RWPE1 (cell line): ENCODE measurements at regions not wholly inside any gene's neighbourhood (a gene's known extent, or its start where the extent isn't known, plus 50 kb on each side); places are given as distances from the start of the nearest gene placed in this dataset.

Source experiments
- CTCF ChIA-PET: fragments of 350-600 bp; sonication (Branson Sonifier 250); formaldehyde crosslinking; extraction: SDS; loops from one replicate; lab custom pipeline; 2021; lab: Yijun Ruan, JAX
- POLR2A ChIA-PET: fragments of 400-600 bp; formaldehyde crosslinking; extraction: SDS; loops from one replicate; lab custom pipeline; 2020; ENCODE audit warnings: antibody characterized with exemption; ENCODE audit not compliant: low non-redundant PET; lab: Yijun Ruan, JAX
- DNase-seq: peaks from one replicate; pipeline ENCODE4 v3.0.0; 2012; ENCODE audit warnings: low spot score
- H3K27ac ChIP-seq: fragments of 450-650 bp; 2 replicates; pipeline ENCODE4 v1.5.1; 2017
- TF ChIP-seq, protein P1 (sequence below): fragments of 450-650 bp; conservative IDR thresholded peaks from 2 replicates; pipeline ENCODE4 v1.5.1; 2017; ENCODE audit warnings: low read depth, mild to moderate bottlenecking

DNA sequence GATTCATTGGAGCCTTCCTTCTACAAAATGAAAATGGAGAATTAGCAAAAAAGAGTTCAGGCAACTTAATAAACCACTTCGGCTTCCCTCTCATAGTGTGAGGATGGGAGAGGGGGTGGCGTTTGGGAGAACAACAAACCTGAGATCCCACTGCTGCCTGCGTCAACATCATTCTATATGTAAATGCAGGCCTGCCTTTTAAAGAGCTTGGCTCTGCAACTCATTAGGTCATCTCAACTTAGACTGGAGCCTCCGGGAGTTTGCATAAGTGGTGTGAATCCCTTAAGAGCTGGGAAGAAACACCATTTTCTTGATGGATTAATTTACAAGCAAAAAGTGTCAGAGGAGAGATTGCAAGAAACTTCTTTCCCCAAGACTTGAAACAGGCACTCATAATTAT, 127.6 kb upstream of the DAB1 start:
- ChIA-PET CTCF (no interaction called here), POLR2A (no interaction called here)
- DNase-seq: no peak
- TF ChIP-seq, protein P1, sequence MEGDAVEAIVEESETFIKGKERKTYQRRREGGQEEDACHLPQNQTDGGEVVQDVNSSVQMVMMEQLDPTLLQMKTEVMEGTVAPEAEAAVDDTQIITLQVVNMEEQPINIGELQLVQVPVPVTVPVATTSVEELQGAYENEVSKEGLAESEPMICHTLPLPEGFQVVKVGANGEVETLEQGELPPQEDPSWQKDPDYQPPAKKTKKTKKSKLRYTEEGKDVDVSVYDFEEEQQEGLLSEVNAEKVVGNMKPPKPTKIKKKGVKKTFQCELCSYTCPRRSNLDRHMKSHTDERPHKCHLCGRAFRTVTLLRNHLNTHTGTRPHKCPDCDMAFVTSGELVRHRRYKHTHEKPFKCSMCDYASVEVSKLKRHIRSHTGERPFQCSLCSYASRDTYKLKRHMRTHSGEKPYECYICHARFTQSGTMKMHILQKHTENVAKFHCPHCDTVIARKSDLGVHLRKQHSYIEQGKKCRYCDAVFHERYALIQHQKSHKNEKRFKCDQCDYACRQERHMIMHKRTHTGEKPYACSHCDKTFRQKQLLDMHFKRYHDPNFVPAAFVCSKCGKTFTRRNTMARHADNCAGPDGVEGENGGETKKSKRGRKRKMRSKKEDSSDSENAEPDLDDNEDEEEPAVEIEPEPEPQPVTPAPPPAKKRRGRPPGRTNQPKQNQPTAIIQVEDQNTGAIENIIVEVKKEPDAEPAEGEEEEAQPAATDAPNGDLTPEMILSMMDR: no peak
- H3K27ac ChIP-seq: no peak overlapping the region

DNA sequence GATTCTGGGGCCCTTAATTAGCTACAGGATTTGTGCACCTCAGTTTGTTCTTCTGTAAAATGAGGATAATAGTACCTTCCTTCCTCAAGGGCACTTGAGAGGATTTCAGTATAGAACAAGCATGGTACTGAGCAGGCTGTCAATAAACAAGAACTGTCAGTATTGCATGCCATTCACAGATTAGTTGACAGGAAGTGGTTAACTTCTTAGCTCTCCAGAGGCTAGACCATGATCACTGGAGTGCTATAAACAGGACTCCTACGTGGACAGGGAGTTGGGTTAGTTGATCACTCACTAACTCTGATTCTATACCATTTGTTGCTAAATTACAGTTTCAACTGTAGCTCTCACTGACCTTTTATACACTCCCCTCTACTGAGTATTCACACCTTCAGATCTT, 126.2 kb upstream of the DAB1 start:
- CTCF ChIA-PET: interaction anchor here (0.6 kb wide), 1 partner anchor 390 kb away, joined by 3 read pairs; no protein-coding TSS in a partner anchor
- POLR2A ChIA-PET: no interaction called here
- H3K27ac ChIP-seq: no peak overlapping the region
- DNase-seq: no peak
- TF ChIP-seq, protein P1: no peak

DNA sequence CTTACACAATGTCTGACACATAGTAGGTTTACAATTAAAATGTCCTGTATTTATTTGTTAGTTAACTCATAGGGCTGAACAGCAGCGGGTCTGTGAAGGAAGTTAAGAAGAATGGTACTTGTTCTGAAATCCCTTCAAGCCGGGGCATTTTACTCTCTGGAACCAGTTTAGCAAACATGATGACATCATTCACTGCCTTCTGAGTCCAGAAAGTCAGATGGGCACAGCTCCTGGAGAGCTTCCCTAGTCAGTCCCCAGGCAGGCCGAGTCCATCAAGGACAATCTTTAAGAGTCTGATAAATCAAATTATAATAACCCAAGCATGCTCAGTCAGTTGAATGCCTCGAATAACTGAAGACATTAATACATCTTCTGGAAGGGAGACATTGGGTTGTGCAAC, 125.4 kb upstream of the DAB1 start:
- POLR2A ChIA-PET: no interaction called here

DNA sequence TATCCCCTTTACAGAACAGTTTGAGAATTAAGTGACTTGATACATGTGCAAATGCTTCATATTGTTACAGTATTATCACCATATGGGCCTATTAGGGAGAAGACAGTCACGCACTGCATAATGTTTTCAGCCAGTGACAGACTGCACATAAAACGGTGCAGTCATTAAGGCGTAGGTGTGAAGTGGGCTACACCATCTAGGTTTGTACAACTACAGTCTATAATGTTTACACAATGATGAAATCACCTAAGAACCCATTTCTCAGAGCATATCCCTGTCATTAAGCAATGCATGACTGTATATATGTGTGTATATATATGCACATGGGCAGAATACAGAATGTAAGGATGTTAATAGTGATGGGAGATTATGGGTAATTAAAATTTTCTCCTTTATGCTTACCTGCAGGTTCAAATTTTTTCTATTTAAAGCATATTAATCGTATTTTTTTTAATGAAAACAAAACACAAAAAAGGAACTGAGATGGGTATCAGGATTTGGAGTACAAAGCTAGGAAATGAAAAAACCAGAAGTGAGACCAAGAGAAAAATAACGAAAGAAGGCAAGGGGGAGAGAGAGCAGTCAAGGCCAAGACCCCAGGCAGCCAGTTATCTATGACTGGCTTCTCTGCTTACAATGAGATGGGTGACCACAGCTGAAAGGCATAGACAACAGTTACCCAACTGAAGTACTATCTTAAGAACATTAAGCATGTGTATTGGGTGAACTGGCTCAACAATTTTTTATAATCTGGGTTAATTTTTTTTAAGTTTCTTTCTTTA, 122.9 kb upstream of the DAB1 start:
- TF ChIP-seq, protein P1: no peak
- POLR2A ChIA-PET: no interaction called here
- H3K27ac ChIP-seq: no peak overlapping the region
- no peak for DNase-seq
- CTCF ChIA-PET: interaction anchor here (0.5 kb wide), 1 partner anchor 108 kb away, joined by 3 read pairs; no protein-coding TSS in a partner anchor

More for the DNA sequence above, 125.4 kb upstream of the DAB1 start:
- TF ChIP-seq, protein P1: no peak
- DNase-seq: no peak
- CTCF ChIA-PET: no interaction called here
- H3K27ac ChIP-seq: no peak overlapping the region

DNA sequence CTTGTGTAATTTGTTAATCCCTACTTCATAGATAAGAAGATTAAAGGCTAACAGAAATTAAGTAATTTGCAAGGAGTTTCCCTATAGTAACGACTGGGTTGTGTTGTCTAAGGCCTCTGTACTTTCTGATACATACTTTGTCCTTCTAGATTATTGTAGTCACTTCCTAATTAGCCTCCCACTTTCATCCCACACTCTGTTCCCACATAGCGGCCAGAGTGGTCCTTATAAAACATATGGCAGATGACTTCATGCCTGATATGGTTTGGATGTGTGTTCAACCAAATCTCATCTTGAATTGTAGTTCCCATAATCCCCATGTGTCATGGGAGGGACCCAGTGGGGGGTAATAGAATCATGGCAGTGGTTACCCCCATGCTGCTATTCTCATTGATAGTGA, 120.5 kb upstream of the DAB1 start:
- TF ChIP-seq, protein P1: no peak
- no peak for DNase-seq
- ChIA-PET POLR2A (no interaction called here), CTCF (no interaction called here)
- H3K27ac ChIP-seq: no peak overlapping the region

DNA sequence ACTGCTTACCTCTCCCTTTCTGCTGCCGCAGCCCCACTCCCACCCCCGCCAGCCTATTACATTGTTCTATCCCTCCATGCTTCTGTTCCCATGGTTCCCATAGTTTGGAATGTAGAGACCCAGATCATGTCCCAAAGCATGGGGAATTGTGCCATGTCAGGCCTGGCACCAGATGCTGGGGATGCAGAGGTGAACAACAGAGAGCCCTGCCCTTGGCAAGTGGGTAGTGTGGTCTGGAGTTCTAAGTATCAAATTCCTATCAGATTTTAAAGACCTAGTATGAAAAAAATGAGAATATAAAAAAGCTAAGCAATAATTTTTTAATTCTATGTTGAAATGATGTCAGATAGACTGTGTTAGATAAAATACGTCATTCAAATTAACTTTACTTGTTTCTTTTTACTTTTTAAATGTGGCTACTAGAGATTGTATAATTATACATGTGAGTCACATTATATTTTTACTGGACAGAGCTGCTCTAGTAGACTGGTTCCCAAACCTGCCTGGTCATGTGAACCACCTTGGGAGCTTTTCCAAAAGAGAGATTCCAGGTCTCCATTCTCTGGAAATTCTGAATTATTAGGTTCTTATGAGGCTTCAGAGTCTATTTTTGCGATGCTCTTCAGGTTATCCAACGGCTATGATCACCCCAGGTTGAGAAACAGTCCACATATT, 113.0 kb upstream of the DAB1 start:
- CTCF ChIA-PET: interaction anchor here (0.7 kb wide), 1 partner anchor 72 kb away, joined by 4 read pairs; no protein-coding TSS in a partner anchor
- POLR2A ChIA-PET: no interaction called here

More for the DNA sequence above, 113.0 kb upstream of the DAB1 start:
- no peak overlapping the region for H3K27ac ChIP-seq
- TF ChIP-seq, protein P1: no peak
- no peak for DNase-seq
